Fibroblast of mammary gland (primary cell): ENCODE measurements at regions not wholly inside any gene's neighbourhood (a gene's known extent, or its start where the extent isn't known, plus 50 kb on each side); places are given as distances from the start of the nearest gene placed in this dataset.

Source experiments
- DNase-seq: peaks from one replicate; pipeline ENCODE4 v3.0.0-alpha.2; 2010; ENCODE audit warnings: low read depth
- H3K4me3 ChIP-seq: 2 replicates; pipeline ENCODE4 v1.5.1; 2011; ENCODE audit warnings: low read depth, mild to moderate bottlenecking, low read length, moderate library complexity; ENCODE audit not compliant: control insufficient read depth
- TF ChIP-seq, protein P1 (sequence below): conservative IDR thresholded peaks from 2 replicates; pipeline ENCODE4 v1.5.1; 2011; ENCODE audit warnings: low read depth, low read length, inconsistent platforms; ENCODE audit not compliant: control insufficient read depth, insufficient read depth

DNA sequence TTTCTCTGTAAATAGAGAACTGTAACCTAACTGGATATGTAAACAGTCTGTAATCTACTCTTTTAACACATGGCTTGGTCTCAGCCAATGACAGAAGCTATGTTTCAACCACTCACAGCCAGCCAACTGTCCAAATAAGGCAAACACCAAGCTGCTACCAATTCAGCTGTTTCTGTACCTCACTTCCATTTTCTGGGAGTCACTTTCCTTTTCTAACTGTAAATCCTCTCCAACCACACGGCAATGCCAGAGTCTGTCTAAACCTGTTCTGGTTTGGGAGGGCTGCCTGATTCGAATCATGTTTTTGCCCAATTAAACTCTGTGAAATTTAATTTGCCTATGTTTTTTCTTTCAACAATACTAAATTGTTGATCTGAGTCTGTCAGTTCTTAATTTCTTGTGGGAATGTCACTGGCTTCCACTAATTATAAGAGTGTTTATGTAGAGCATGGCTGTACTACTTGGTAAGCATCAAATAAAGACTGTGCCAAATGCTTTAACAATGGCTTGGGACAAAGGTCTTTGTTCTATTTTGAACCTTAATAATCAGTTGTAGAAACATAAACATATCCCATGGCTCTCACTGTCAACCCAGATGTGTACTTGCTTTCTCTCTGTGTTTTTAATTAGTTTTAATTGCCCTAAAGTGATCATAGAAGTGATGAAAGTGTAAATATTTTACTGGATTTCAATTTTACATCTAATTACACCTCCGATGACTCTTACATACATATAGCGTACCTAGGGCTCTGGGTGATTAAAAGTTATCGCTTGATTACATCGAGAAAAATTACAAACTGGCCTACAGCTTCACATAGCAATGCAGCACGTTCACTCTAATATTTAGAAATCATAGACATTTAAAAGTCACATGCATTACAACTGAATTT, 1144.6 kb upstream of the TMPRSS15 start:
- no peak overlapping the region for H3K4me3 ChIP-seq
- DNase-seq, result no peak
- TF ChIP-seq, protein P1, sequence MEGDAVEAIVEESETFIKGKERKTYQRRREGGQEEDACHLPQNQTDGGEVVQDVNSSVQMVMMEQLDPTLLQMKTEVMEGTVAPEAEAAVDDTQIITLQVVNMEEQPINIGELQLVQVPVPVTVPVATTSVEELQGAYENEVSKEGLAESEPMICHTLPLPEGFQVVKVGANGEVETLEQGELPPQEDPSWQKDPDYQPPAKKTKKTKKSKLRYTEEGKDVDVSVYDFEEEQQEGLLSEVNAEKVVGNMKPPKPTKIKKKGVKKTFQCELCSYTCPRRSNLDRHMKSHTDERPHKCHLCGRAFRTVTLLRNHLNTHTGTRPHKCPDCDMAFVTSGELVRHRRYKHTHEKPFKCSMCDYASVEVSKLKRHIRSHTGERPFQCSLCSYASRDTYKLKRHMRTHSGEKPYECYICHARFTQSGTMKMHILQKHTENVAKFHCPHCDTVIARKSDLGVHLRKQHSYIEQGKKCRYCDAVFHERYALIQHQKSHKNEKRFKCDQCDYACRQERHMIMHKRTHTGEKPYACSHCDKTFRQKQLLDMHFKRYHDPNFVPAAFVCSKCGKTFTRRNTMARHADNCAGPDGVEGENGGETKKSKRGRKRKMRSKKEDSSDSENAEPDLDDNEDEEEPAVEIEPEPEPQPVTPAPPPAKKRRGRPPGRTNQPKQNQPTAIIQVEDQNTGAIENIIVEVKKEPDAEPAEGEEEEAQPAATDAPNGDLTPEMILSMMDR, result no peak

DNA sequence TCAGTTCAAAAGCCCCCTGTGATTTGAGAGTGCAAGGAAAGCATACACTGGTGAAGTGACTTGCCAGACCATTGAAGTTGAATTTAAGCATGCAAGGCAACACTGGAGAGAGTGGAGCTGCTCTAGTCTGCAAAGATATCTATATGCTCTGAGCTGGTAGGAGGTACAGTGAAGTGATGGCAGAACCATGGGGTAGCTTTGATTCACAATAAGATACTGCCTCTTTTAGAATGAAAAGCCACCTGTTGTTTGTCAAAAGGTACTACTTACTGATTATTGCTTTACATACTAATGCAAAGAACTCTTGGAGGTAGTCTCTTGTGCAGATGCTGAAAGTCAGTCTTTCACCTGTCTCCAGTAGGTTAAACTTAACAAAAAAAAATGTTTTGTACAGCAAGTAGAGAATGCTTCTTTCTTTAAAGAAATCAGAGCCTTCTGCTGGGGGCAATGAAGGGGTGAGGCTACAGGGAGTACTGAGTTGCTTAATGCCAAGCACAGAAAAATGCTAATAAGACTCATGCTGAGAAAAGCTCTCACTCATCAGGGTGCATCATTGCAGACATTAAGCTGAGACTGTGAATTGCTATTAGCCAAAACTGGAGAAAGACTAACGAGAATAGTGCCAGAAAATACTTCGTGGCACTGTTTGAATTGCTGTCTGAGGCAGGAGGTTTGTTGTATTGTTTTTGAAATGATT, 1150.5 kb upstream of the TMPRSS15 start:
- no peak for DNase-seq
- TF ChIP-seq, protein P1, result no peak
- H3K4me3 ChIP-seq, result no peak overlapping the region

DNA sequence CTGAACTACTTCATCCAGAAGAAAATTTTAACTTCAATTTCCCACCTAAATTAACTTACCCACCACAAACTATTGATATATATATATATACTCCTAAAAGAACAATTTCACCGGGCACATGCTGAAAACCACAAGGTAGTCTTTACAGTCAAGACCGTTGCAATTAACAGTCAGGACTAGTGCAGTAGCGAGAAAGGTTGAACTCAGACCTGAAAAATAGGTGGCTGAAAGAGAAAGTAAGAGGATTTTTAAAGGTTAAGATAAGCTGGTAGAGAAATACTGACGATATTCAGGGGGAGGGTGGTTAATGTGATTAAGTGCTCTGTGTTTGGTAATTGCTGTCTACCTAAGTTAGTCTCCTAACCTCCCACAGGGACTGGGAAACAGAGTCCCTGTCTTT, 1153.5 kb upstream of the TMPRSS15 start:
- TF ChIP-seq, protein P1, result no peak
- H3K4me3 ChIP-seq, result no peak overlapping the region
- no peak for DNase-seq

DNA sequence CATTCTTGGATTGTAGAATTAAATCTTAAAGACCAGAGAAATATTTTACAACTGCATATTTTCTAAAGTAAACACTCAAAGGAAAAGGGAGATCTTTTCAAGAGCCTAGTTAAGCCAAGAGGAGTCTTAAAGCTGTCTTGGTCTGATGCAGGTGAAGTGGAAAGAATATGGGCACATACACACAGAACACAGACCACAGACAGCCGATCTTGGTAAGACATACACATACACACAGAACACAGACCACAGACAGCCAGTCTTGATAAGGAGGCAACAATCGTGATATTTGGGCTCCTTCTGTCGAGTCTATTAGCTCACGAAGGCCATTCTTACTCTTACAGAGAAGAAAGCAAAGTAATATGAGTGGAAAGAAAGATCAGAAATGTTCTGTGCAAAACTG, 1153.9 kb upstream of the TMPRSS15 start:
- H3K4me3 ChIP-seq, result no peak overlapping the region
- TF ChIP-seq, protein P1, result no peak
- no peak for DNase-seq

DNA sequence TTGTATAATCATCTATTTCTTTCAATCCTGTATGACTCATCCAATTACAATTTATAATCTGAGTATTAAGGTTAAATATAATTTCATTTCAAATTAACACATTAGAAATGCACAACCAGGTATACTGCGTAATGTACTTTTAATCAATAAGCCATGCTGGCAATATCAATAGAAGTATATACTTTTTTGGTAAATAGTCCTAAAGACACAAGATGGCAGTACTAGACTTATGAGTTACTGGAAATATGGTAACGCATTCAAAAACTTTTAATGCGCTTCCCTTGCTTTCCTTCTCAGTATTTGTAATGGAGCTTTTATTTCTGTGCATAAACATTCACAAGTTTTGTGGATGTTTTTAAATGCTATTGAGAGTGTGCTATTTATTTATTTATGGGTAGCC, 1162.0 kb upstream of the TMPRSS15 start:
- DNase-seq, result no peak
- TF ChIP-seq, protein P1, result no peak
- H3K4me3 ChIP-seq, result no peak overlapping the region

DNA sequence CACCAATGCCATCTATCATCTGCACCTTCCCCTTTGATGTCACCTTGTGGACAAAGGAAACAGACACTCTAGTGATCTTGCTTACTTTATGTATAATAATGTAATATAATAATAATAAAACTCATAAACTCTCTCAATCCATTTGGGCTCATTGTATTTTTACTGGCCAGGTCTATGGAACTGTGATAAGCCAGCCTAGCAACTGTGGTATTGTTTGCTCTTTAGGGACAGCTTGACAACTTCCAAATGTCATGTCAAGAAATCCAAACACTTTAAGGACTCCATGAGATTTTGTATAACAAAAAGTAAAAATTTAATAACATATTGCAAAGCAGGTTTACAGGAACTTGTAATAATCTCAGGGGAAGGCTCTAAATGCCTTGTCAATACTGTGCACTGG, 1163.4 kb upstream of the TMPRSS15 start:
- no peak for DNase-seq
- TF ChIP-seq, protein P1, result no peak
- no peak overlapping the region for H3K4me3 ChIP-seq
